Activated T-helper 1 cell treated with anti-CD3 and anti-CD28 coated beads, Interleukin-2, amount 50 U/mL, for 16 hours (primary cell): ENCODE measurements at regions not wholly inside any gene's neighbourhood (a gene's known extent, or its start where the extent isn't known, plus 50 kb on each side); places are given as distances from the start of the nearest gene placed in this dataset.
"Not testable (repeated sequence)": the region's sequence is repeated elsewhere in the genome, so short reads cannot be mapped to it uniquely, and the experiment has no call there.

Source experiments
- DNase-seq, 2 donors: peaks; one replicate each; pipeline ENCODE4 v3.0.0-alpha.2; 2020; ENCODE audit warnings: low read depth in 1 of 2, low spot score in 1 of 2

- peak in 1 of 2 donors; percentile 12 for DNase-seq
Observed at GRCh38 chr1:146369940-146370339, 141.1 kb upstream of the NOTCH2NLA start.

GRCh38 chr1:146355373-146355772, 126.6 kb upstream of the NOTCH2NLA start:
- DNase-seq: not testable (repeated sequence)

- not testable (repeated sequence) for DNase-seq
Observed at GRCh38 chr1:146326863-146327262, 98.0 kb upstream of the NOTCH2NLA start.

- not testable (repeated sequence) for DNase-seq
Observed at GRCh38 chr1:146324463-146324862, 95.6 kb upstream of the NOTCH2NLA start.

GRCh38 chr1:146323302-146323701, 94.5 kb upstream of the NOTCH2NLA start:
- DNase-seq: not testable (repeated sequence)

- not testable (repeated sequence) for DNase-seq
Observed at GRCh38 chr1:146322893-146323292, 94.1 kb upstream of the NOTCH2NLA start.

GRCh38 chr1:146318715-146319114, 89.9 kb upstream of the NOTCH2NLA start:
- DNase-seq: not testable (repeated sequence)

GRCh38 chr1:146317785-146318184, 89.0 kb upstream of the NOTCH2NLA start:
- not testable (repeated sequence) for DNase-seq

- DNase-seq: not testable (repeated sequence)
Observed at GRCh38 chr1:146314449-146315246, 85.8 kb upstream of the NOTCH2NLA start.

- DNase-seq: not testable (repeated sequence)
Observed at GRCh38 chr1:146310579-146310978, 81.8 kb upstream of the NOTCH2NLA start.

GRCh38 chr1:146309427-146309826, 80.6 kb upstream of the NOTCH2NLA start:
- DNase-seq: not testable (repeated sequence)

- DNase-seq: not testable (repeated sequence)
Observed at GRCh38 chr1:146308892-146309291, 80.1 kb upstream of the NOTCH2NLA start.

- DNase-seq: not testable (repeated sequence)
Observed at GRCh38 chr1:146308152-146308551, 79.3 kb upstream of the NOTCH2NLA start.

GRCh38 chr1:146307632-146308031, 78.8 kb upstream of the NOTCH2NLA start:
- not testable (repeated sequence) for DNase-seq

GRCh38 chr1:146306651-146307050, 77.8 kb upstream of the NOTCH2NLA start:
- not testable (repeated sequence) for DNase-seq

GRCh38 chr1:146305442-146305841, 76.6 kb upstream of the NOTCH2NLA start:
- DNase-seq: not testable (repeated sequence)

- DNase-seq: not testable (repeated sequence)
Observed at GRCh38 chr1:146298575-146298897, 69.7 kb upstream of the NOTCH2NLA start.

GRCh38 chr1:146297781-146298574, 69.2 kb upstream of the NOTCH2NLA start:
- DNase-seq: not testable (repeated sequence)

GRCh38 chr1:146292940-146293936, 64.4 kb upstream of the NOTCH2NLA start:
- not testable (repeated sequence) for DNase-seq

- DNase-seq: not testable (repeated sequence)
Observed at GRCh38 chr1:146292424-146292823, 63.6 kb upstream of the NOTCH2NLA start.

- DNase-seq: not testable (repeated sequence)
Observed at GRCh38 chr1:146287881-146288280, 59.1 kb upstream of the NOTCH2NLA start.
